ENCODE measurements at regions not wholly inside any gene's neighbourhood (a gene's known extent, or its start where the extent isn't known, plus 50 kb on each side); places are given as distances from the start of the nearest gene placed in this dataset.

- no peak for DNase-seq (ENCODE audit: low spot score)
Measured at GRCh38 chr22:34904486-34904885, 161.5 kb upstream of the ISX start.

GRCh38 chr22:34913826-34914225, 152.1 kb upstream of the ISX start:
- DNase-seq (ENCODE audit: low spot score), result no peak

GRCh38 chr22:34914846-34915245, 151.1 kb upstream of the ISX start:
- no peak for DNase-seq (ENCODE audit: low spot score)

GRCh38 chr22:34917239-34917638, 148.7 kb upstream of the ISX start:
- no peak for DNase-seq (ENCODE audit: low spot score)

GRCh38 chr22:34931026-34931425, 134.9 kb upstream of the ISX start:
- no peak for DNase-seq (ENCODE audit: low spot score)

- no peak for DNase-seq (ENCODE audit: low spot score)
Measured at GRCh38 chr22:34934261-34934660, 131.7 kb upstream of the ISX start.

- no peak for DNase-seq (ENCODE audit: low spot score)
Measured at GRCh38 chr22:34943830-34944229, 122.1 kb upstream of the ISX start.

- DNase-seq (ENCODE audit: low spot score), result no peak
Measured at GRCh38 chr22:34946339-34946985, 119.5 kb upstream of the ISX start.

- DNase-seq (ENCODE audit: low spot score), result no peak
Measured at GRCh38 chr22:34950489-34950888, 115.5 kb upstream of the ISX start.

GRCh38 chr22:34951212-34951611, 114.7 kb upstream of the ISX start:
- no peak for DNase-seq (ENCODE audit: low spot score)

GRCh38 chr22:34960005-34960404, 106.0 kb upstream of the ISX start:
- DNase-seq (ENCODE audit: low spot score), result no peak

- DNase-seq (ENCODE audit: low spot score), result no peak
Measured at GRCh38 chr22:34966980-34967565, 98.9 kb upstream of the ISX start.

- DNase-seq (ENCODE audit: low spot score), result no peak
Measured at GRCh38 chr22:34969001-34969790, 96.8 kb upstream of the ISX start.

- no peak for DNase-seq (ENCODE audit: low spot score)
Measured at GRCh38 chr22:34971456-34971855, 94.5 kb upstream of the ISX start.

- DNase-seq (ENCODE audit: low spot score), result no peak
Measured at GRCh38 chr22:34972191-34972897, 93.6 kb upstream of the ISX start.

GRCh38 chr22:34973016-34973415, 92.9 kb upstream of the ISX start:
- DNase-seq (ENCODE audit: low spot score), result no peak

GRCh38 chr22:34973926-34974325, 92.0 kb upstream of the ISX start:
- no peak for DNase-seq (ENCODE audit: low spot score)

GRCh38 chr22:34975721-34976120, 90.2 kb upstream of the ISX start:
- no peak for DNase-seq (ENCODE audit: low spot score)

GRCh38 chr22:34976474-34976873, 89.5 kb upstream of the ISX start:
- DNase-seq (ENCODE audit: low spot score), result no peak

GRCh38 chr22:34976886-34977285, 89.1 kb upstream of the ISX start:
- DNase-seq (ENCODE audit: low spot score), result no peak

- DNase-seq (ENCODE audit: low spot score), result no peak
Measured at GRCh38 chr22:34986523-34986922, 79.4 kb upstream of the ISX start.

- DNase-seq (ENCODE audit: low spot score), result no peak
Measured at GRCh38 chr22:34992672-34993071, 73.3 kb upstream of the ISX start.

- DNase-seq (ENCODE audit: low spot score), result no peak
Measured at GRCh38 chr22:34993548-34993947, 72.4 kb upstream of the ISX start.

Measured in HuH-7 (cell line).